Fibroblast of skin of right biceps (primary cell): ENCODE measurements at regions not wholly inside any gene's neighbourhood (a gene's known extent, or its start where the extent isn't known, plus 50 kb on each side); places are given as distances from the start of the nearest gene placed in this dataset.
"Not testable (repeated sequence)": the region's sequence is repeated elsewhere in the genome, so short reads cannot be mapped to it uniquely, and the experiment has no call there.

Source experiments
- DNase-seq: peaks from one replicate; pipeline ENCODE4 v3.0.0-alpha.2; 2013

DNA sequence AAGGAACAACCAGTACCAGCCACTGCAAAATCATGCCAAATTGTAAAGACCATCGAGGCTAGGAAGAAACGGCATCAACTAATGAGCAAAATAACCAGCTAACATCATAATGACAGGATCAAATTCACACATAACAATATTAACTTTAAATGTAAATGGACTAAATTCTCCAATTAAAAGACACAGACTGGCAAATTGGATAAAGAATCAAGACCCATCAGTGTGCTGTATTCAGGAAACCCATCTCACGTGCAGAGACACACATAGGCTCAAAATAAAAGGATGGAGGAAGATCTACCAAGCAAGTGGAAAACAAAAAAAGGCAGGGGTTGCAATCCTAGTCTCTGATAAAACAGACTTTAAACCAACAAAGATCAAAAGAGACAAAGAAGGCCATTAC lies 97.6 kb downstream of the GPX5 start:
- not testable (repeated sequence) for DNase-seq

GRCh38 chr6:28626386-28626785 lies 100.7 kb downstream of the GPX5 start:
- not testable (repeated sequence) for DNase-seq

DNA sequence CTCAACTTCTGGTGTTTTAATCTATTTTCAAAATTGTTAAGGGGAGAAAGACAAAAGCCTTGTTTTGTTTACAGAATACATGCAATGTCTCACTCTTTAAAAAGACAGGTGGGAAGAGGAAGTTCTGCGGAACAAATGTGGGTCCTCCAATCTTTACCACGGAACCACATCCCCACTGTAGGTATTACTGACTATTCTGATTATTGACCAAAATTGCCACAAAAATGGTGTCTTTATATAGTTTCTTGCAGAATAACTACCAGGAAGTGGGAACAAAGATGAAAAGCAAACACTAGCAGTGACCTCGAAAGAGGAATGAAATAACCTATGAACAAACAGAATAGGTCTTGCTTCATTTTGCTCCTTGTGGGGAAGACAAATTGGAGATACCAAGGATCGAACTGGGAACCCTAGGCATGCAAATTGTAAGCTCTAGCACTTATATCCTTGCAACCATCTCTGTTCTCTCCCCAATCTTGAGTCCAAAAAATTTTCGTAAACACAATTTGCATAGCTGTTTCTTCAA lies 106.7 kb downstream of the GPX5 start:
- DNase-seq, result no peak

DNA sequence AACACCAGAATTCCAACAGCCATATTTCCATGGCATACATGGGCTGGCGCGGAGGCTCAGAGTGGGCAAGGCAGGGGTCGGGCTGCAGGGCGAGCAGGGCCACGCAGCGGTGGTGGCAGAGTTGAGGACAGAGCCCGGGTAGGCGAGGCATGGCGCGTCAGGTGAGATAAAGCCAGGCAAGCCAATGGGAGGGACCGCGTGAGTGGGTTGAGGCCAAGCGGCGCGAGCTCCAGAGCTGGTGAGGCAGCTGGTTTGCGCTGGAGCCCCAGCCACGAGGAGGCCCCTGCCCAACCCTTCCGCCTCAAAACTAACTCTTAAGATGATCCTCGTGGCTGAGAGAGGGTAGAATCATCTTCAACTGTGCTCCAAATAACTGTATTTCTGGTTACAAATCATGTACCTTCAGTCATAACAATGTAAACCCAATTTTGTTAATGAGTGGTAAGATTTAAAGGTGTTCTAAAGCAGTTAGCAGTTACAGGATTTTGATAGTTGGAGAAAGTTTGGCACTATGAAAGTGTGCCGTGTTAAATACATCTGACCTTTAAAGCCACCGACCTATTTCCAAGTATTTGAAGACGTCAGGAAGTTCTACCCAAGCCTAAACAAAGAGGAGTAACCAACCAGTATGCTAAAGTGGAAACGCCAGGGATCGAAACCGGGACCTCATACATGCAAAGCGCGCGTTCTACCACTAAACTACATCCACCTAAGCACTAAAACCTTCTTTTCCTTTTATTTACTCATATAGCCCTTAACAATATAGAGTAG lies 107.9 kb downstream of the GPX5 start:
- no peak for DNase-seq

DNA sequence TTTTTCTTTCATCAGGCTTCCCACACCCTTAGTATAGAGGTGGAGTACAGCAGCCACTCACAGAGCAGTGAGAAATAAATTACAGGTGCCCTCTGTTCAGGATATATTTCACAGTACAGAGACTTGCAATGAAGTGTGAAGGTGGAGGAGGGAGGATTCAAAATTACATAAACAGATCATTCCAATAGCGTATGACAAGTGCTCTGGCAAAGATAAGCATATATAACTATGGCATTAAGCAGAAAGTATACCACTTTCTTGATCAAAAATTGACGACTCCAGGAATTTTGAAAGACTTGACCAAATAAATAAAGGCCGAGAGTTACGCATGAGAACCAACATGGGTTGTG lies 108.7 kb downstream of the GPX5 start:
- DNase-seq, result no peak

DNA sequence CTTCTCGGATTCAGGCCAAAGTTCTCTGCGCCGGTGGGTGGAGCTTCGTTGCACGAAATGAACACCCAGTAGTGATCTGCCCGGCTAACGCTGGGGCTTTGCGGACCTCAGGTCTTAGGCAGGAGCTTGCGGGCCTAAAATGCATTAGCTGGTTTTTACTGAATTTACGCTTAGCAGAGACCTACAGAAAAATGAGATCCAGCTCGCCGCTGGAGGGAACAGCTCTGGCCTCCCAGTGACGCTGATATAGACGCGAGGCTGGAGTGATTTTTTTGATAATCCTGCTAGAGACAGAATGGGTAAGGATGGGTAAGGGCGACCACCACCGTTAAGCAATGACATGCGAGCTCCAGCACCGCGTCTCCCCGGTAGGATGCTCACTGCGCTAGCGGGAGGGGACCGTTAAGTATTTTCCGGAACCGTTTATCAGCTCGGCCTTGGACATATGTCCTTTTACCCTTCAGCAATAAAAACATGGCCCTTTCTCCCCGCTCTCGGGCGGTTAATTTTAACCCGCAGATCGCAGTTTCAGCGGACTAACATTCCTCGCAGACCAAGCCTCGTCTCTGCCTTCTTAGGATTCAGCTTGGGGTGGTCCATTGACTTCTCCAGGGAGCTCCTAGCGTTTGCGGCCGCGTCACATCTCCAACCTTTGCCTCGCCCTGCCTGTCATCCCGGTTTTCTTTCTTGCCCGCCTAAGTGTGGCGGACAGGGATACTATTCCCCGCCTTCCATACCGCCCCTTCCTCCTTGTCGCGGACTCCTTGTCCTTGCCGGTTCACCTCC lies 109.3 kb downstream of the GPX5 start:
- peak; percentile 31 for DNase-seq

- DNase-seq, result no peak
Measured at GRCh38 chr6:28635547-28636158, 110.0 kb downstream of the GPX5 start.

DNA sequence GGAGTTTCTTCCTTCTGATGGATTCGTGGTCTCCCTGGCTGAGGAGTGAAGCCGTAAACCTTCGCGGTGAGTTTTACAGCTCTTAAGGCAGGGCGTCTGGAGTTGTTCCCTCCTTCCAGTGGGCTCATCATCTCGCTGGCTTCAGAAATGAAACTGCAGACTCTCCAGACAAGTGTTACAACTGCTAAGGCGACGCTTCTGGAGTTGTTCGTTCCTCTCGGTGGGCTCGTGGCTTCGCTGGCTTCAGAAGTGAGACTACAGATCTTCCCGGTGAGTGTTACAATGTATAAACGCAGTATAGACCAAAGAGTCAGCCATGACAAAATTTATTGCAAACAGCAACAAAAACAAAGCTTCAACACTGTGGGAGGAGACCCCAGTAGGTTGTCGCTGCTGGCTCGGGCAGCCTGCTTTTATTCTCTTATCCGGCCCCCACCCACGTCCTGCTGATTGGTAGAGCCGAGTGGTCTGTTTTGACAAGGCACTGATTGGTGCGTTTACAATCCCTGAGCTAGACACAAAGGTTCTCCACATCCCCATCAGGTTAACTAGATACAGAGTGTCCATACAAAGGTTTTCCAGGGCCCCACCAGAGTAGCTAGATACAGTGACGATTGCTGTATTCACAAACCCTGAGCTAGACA lies 113.2 kb downstream of the GPX5 start:
- no peak for DNase-seq

- DNase-seq, result not testable (repeated sequence)
Measured at GRCh38 chr6:28639445-28640290, 114.0 kb downstream of the GPX5 start.

- DNase-seq, result peak; percentile 83
Measured at GRCh38 chr6:28643017-28643740, 117.5 kb downstream of the GPX5 start.

DNA sequence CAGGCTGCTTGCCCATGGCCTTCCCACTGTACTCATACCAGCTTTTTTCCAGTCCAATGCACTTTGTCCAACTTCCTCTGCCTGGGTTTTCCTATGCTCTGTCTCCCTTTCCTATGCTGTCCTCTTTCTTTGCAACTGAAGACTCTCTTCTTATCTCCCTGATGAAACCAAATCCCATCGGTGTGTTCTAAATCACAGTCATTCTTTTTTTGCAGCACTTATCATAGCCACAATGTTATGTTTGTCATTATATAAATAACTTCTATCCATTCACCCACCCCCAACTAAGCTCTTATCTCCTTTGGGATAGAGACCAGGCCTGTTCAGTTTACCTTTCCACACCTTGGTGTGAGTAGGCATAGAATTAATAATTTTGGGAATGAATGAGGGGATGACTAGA lies 121.0 kb downstream of the GPX5 start:
- DNase-seq, result no peak

DNA sequence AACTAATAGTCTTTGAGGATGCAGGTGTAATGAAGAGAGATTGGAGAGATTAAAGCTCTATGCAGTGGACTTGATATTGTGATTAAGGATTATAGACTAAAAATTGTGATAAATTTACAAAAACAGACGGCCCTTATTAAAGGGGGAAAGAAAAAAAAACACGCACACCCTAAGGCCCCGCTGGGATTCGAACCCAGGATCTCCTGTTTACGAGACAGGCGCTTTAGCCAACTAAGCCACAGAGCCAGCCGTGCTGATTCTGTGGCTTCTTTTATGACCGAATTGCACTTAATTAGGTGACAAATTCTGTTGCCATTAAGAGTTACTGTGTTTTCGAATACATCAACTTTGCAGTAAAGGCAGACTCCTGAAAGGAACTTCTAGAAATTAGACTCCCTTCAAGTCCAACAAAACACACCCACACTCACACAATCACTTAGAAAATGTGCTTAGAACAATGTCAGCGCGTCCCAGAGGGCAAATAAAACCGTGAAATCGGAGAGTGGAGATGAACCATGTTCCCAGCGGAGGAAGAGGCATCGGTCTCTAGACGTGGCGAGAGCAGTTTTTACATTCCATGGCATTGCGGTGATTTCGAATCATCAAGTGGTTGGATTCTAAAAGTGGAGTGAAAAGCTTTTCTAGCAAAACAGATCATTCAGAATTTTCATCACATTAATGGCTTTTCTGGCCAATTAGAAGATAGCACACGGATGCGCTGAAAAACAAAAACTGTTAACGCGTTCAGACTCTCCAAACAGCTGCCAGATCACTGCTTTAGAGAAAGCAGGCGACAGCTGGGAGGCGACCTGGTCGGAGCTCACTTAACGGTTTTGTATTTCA lies 122.6 kb downstream of the GPX5 start:
- DNase-seq, result peak; percentile 85

- DNase-seq, result peak; percentile 19
Measured at GRCh38 chr6:28648878-28649375, 123.2 kb downstream of the GPX5 start.

- DNase-seq, result peak; percentile 44
Measured at GRCh38 chr6:28651161-28651560, 125.5 kb downstream of the GPX5 start.

DNA sequence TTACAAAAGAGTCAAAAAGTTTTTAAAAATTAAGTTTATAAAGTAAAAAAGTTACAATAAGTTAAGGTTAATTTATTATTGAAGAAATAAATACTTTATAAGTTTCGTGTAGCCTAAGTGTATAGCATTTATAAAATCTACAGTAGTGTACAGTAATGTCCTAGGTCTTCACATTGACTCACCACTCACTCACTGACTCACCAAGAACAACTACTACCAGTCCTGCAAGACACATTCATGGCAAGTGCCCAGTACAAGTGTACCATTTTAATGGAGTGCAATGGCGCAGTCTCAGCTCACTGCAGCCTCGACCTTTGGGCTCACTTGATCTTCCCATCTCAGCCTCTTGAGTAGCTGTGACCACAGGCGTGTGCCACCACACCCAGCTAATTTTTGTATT lies 128.2 kb downstream of the GPX5 start:
- DNase-seq, result no peak

- DNase-seq, result no peak
Measured at GRCh38 chr6:28655164-28655563, 129.5 kb downstream of the GPX5 start.

- DNase-seq, result no peak
Measured at GRCh38 chr6:28656715-28657114, 131.0 kb downstream of the GPX5 start.

DNA sequence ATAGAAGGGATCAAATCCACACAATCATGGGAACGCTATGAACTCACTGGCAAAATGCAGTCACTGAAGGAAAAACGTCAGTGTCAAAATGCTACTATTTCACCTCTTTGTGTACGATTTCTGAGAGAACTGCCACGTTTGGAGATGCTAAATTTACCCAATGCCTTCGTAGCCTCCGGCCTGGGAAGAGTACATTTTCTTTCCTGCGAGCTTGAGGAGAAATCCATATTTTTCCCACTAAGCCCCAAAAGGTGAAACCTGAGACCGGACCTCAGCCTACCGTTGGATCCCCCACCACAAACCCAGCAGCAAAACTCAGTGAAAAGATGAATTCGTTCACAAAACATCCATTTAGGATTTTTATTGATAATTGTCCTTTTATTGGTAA lies 131.7 kb downstream of the GPX5 start:
- DNase-seq, result no peak

- DNase-seq, result peak; percentile 63
Measured at GRCh38 chr6:28657769-28658465, 132.2 kb downstream of the GPX5 start.
